KOPT-K1 (cell line): ENCODE measurements at regions not wholly inside any gene's neighbourhood (a gene's known extent, or its start where the extent isn't known, plus 50 kb on each side); places are given as distances from the start of the nearest gene placed in this dataset.
"Not testable (repeated sequence)": the region's sequence is repeated elsewhere in the genome, so short reads cannot be mapped to it uniquely, and the experiment has no call there.

Experiments used
- H3K27ac ChIP-seq: fragments of 200-600 bp; sonication (generic); 2 replicates; pipeline ENCODE4 v1.5.1; 2016; ENCODE audit warnings: antibody characterized with exemption, mild to moderate bottlenecking, low read depth, low read length; ENCODE audit not compliant: poor library complexity, severe bottlenecking
- H3K36me3 ChIP-seq: fragments of 200-600 bp; sonication (generic); 2 replicates; pipeline ENCODE4 v1.5.1; 2017; ENCODE audit warnings: antibody characterized with exemption, mild to moderate bottlenecking, low read length, moderate library complexity; ENCODE audit not compliant: insufficient read depth
- H3K9me3 ChIP-seq: fragments of 200-600 bp; sonication (generic); 2 replicates; pipeline ENCODE4 v1.5.1; 2017; ENCODE audit warnings: antibody characterized with exemption, low read length, mild to moderate bottlenecking; ENCODE audit not compliant: insufficient read depth, poor library complexity, severe bottlenecking

DNA sequence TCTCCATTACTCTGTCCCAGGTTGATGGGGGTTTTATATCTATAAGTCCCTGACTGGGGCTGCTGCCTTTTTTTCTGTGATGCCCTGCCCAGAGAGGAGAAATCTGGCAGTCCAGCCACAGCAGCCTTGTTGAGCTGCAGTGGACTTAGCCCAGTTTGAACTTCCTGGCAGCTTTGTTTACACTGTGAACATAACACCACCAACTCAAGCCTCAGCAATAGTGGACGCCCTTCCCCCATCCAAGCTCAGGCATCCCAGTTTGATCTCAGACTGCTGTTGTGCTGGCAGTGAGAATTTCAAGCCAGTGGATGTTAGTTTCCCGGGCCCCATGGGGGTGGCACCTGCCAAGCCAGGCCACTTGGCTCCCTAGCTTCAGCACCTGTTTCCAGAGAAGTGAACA lies 298.5 kb upstream of the KDM5D start:
- H3K9me3 ChIP-seq = no peaks in the 10 kb centered on the region
- no peak overlapping the region for H3K27ac ChIP-seq
- no peaks in the 10 kb centered on the region for H3K36me3 ChIP-seq

GRCh38 chrY:20025676-20026075 lies 281.1 kb upstream of the KDM5D start:
- no peak overlapping the region for H3K27ac ChIP-seq
- peaks cover 4% of the 10 kb centered on the region for H3K9me3 ChIP-seq
- H3K36me3 ChIP-seq = no peaks in the 10 kb centered on the region

- H3K9me3 ChIP-seq, H3K27ac ChIP-seq, H3K36me3 ChIP-seq: not testable (repeated sequence)
These were observed 248.9 kb upstream of the KDM5D start for GRCh38 chrY:19993410-19993809.

- no peaks in the 10 kb centered on the region for H3K9me3 ChIP-seq
- no peak overlapping the region for H3K27ac ChIP-seq
- H3K36me3 ChIP-seq = no peaks in the 10 kb centered on the region
These were observed 228.5 kb upstream of the KDM5D start for GRCh38 chrY:19973012-19973411.

DNA sequence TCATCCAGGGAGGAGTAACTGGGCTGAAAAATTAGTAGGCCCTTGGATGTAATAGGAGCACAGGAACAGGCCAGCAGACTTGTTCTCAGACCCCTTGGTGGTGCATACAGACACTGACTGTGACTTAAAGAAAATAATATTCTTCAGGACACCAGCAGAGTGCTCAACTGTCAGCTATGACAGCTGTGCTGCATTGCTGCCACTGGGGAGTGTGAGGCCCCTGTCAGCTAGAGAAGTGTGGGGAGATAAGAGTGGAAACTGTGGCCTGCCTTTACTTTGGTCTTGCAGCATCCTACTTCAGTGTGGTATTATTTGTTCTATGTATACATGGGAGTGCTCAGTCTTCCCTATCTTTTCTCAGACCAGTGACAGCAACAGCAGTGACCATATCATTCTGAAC lies 203.2 kb upstream of the KDM5D start:
- Histone ChIP-seq H3K27ac (peak overlapping the region; percentile 46), H3K36me3 (no peaks in the 10 kb centered on the region), H3K9me3 (peaks cover 7% of the 10 kb centered on the region)

DNA sequence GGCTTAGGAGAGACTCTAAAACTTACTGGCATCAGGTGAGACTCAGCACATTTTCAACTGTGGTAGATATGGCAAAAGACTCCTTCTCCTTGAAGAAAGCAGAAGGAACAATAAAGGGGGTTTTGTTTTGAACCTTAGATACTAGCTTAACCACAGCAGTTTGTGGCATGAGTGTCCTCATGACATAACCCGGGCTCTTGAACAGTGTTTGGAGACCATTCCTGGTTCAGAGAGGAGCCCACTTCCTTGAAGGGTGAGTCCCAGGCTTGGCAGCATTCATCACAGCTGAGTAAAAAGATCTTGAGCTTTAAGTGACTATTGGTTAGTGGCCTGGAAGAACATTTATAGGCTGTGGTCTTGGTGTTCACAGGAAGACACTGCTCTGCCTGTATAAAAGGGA lies 154.5 kb upstream of the KDM5D start:
- Histone ChIP-seq H3K27ac (no peak overlapping the region), H3K9me3 (peaks cover 20% of the 10 kb centered on the region), H3K36me3 (no peaks in the 10 kb centered on the region)

DNA sequence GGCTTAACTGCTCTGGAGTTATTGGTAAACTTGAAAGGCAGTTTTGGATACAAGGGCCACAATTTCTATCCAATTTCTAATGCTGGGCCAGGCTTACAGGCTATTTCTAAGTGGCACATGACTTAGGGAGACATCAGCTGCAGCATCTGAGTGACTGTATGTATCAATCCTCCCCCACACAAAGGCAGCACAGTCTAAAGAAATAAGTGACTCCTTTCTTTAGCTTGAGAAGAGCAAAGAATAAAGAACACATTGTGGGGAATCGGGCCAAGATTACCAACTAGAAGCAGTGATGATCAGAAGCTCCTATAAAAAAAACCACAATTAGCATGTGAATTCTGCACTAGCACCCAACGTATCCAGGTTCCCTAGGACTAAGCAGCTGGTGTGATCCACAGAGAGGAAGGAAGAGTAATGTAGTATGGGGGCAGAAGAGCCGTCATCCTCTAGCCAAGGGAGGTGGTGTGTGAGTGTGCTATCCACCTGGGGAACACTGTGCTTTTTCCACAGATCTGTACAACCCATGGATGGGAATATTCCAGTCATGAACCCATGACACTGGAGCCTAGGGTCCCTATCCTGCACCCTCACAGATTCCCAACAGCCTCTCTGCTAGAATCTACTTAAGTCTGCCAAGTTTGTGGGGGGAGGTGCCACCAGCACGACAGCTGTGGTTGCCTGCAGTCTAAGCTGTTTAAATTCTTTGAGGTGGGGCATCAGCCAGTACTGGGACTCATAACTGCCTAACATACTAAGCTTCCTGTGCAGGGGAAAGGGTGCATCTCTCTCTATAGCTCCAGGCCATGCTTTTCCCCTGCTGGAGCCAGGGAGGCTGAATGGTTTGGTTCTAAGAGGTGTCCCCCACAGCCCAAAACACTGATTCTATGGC lies 147.8 kb upstream of the KDM5D start:
- H3K27ac ChIP-seq = peak overlapping the region; percentile 69
- peaks cover 24% of the 10 kb centered on the region for H3K9me3 ChIP-seq
- no peaks in the 10 kb centered on the region for H3K36me3 ChIP-seq

DNA sequence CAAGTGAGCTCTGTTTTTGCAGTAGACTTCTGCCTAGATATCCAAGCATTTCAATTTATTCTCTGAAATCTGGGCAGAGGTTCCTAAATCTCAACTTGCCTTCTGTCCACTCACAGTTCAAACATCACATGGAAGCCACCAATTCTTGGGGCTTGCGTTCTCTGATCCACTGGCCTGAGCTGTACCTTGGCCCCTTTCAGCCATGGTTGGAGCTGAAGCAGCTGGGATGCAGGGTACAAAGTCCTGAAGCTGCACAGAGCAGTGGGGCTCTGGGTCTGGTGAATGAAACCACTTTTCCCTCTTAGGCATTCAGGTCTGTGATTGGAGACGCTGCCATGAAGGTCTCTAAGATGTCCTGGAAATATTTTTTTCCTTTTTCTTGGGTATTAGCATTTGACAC lies 137.6 kb upstream of the KDM5D start:
- Histone ChIP-seq H3K27ac (no peak overlapping the region), H3K36me3 (no peaks in the 10 kb centered on the region), H3K9me3 (peaks cover 8% of the 10 kb centered on the region)

DNA sequence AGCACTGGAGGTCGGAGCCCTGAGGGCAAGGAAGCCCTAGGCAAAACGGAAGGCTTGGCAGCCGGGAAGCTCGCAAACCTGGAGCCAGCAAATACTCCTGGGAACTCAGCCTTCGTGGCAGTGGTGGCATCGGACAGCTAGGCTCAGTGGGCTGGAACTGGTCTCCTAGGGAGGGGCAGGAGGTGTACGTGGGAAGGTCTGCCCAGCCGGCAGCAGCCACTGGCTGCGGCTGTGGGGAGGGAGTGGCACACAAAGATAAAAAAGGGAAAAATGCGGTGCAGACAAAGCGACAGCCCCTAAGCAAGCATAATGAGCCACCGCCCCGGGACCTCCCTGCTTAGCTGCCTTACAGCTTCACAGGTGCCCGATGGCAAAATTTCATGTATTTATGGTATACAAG lies 125.2 kb upstream of the KDM5D start:
- Histone ChIP-seq H3K9me3 (peaks cover 23% of the 10 kb centered on the region), H3K27ac (no peak overlapping the region), H3K36me3 (no peaks in the 10 kb centered on the region)

DNA sequence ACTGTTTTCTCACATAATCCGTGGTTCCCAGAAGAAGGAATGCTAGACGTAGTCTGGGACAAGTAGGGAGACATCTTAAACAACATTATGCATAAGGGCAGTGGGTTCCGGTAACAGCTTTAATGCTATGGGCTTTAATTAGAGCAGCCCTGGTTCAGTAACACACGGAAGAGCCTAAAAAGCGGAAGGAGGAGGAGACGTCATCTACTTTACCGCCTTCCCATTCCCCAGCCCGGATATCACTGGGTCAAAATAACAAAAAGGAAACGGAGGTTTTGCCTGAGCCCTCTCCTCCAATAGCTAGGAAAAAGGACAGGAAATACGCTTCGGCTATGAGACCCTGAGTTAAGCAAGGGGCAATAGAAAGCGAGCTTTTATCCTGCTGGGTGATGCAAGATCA lies 124.8 kb upstream of the KDM5D start:
- Histone ChIP-seq H3K27ac (no peak overlapping the region), H3K9me3 (peaks cover 23% of the 10 kb centered on the region), H3K36me3 (no peaks in the 10 kb centered on the region)

- peaks cover 23% of the 10 kb centered on the region for H3K9me3 ChIP-seq
- H3K36me3 ChIP-seq = no peaks in the 10 kb centered on the region
- H3K27ac ChIP-seq = no peak overlapping the region
These were observed 124.1 kb upstream of the KDM5D start for GRCh38 chrY:19868647-19869046.

DNA sequence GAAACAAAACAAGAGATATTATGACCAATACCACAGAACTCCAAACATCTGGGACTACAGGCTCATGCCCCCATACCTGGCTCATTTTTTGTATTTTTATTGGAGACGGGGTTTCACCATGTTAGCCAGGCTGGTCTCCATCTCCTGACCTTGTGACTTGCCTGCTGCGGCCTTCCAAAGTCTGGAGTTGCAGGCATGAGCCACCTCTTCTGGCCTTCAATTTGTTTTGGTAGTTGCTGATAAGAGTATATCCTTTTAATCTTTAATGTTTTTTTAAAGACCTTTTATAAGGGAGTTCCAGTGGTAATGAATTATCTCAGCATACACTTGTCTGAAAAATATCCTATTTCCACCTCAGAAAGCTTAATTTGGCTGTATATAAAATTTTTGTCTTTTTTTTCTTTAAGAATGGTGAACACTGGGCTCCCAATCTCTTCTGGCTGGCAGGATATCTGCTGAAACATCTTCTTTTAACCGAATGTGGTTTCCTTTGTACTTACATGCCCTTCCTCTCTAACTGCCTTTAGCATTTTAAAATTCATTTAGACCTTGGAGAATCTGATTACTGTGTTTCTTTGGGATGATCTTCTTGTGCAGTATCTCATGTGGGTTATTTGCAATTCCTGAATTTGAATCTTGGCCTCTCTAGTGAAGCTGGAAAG lies 112.1 kb upstream of the KDM5D start:
- Histone ChIP-seq H3K27ac (peak overlapping the region; percentile 77), H3K9me3 (peaks cover 35% of the 10 kb centered on the region), H3K36me3 (no peaks in the 10 kb centered on the region)

- no peaks in the 10 kb centered on the region for H3K36me3 ChIP-seq
- peaks cover 51% of the 10 kb centered on the region for H3K9me3 ChIP-seq
- H3K27ac ChIP-seq = no peak overlapping the region
These were observed 98.4 kb upstream of the KDM5D start for GRCh38 chrY:19842972-19843371.

- H3K36me3 ChIP-seq = no peaks in the 10 kb centered on the region
- H3K9me3 ChIP-seq = no peaks in the 10 kb centered on the region
- no peak overlapping the region for H3K27ac ChIP-seq
These were observed 79.6 kb upstream of the KDM5D start for GRCh38 chrY:19824136-19824535.

- Histone ChIP-seq H3K27ac (no peak overlapping the region), H3K36me3 (no peaks in the 10 kb centered on the region)
These were observed 74.0 kb upstream of the KDM5D start for GRCh38 chrY:19818546-19818945.

GRCh38 chrY:19816920-19817319 lies 72.4 kb upstream of the KDM5D start:
- no peaks in the 10 kb centered on the region for H3K36me3 ChIP-seq
- peak overlapping the region; percentile 56 for H3K27ac ChIP-seq
- no peaks in the 10 kb centered on the region for H3K9me3 ChIP-seq

More at GRCh38 chrY:19818546-19818945, 74.0 kb upstream of the KDM5D start:
- no peaks in the 10 kb centered on the region for H3K9me3 ChIP-seq
